ENCODE measurements at regions not wholly inside any gene's neighbourhood (a gene's known extent, or its start where the extent isn't known, plus 50 kb on each side); places are given as distances from the start of the nearest gene placed in this dataset.
A peak's percentile ranks its signal among the peaks of the same experiment; 100 is the strongest.
"Not testable (repeated sequence)": the region's sequence is repeated elsewhere in the genome, so short reads cannot be mapped to it uniquely, and the experiment has no call there.

DNA sequence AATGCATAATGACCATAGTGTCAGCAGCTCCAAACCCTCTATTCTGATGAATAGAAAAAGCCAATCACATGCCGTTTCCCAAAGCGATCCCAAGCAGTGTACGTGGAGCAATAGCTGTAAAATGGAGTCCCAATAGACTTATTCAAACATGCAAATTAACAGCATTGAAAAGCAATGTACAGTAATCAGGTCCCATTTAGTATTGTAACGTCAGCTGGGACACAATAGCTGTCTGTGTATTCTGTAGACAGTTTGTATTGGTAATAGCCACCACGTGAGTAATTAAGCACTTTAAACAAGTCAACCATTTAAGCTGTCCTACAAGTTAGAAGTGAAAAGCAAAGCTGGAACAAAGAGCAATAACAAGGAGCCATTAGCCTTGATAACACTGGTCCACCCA is 698.2 kb downstream of the PCDH17 start:
- WGBS (ENCODE audit: insufficient coverage): 18% methylated on average over 3 of the region's 5 CpGs
- H3K4me3 ChIP-seq (ENCODE audit: low read depth, low read length): no peak overlapping the region
- DNase-seq (ENCODE audit: low read depth in 4 of 6, low spot score in 6 of 6): peak in 4 of 6 donors; percentile 10 to 92 (median 24)

GRCh38 chr13:58340895-58341294 is 709.4 kb downstream of the PCDH17 start:
- Histone ChIP-seq H3K4me3 (ENCODE audit: low read depth, low read length) (no peak overlapping the region), H3K9me3 (ENCODE audit: control insufficient read depth, insufficient read depth, low read length) (no peaks in the 10 kb centered on the region), H3K27me3 (ENCODE audit: control insufficient read depth, insufficient read depth, low read length) (no peaks in the 10 kb centered on the region), H3K27ac (ENCODE audit: low read depth, low read length) (no peak overlapping the region), H3K36me3 (ENCODE audit: control insufficient read depth, insufficient read depth, low read length) (no peaks in the 10 kb centered on the region), H3K4me1 (ENCODE audit: control insufficient read depth, insufficient read depth, low read length) (no peaks in the 10 kb centered on the region)
- no peak for DNase-seq (ENCODE audit: low read depth in 4 of 6, low spot score in 6 of 6)

More for the DNA sequence above, 698.2 kb downstream of the PCDH17 start:
- Histone ChIP-seq H3K9me3 (ENCODE audit: control insufficient read depth, insufficient read depth, low read length) (no peaks in the 10 kb centered on the region), H3K4me1 (ENCODE audit: control insufficient read depth, insufficient read depth, low read length) (no peaks in the 10 kb centered on the region), H3K27ac (ENCODE audit: low read depth, low read length) (no peak overlapping the region), H3K27me3 (ENCODE audit: control insufficient read depth, insufficient read depth, low read length) (no peaks in the 10 kb centered on the region), H3K36me3 (ENCODE audit: control insufficient read depth, insufficient read depth, low read length) (no peaks in the 10 kb centered on the region)

- no peak for DNase-seq (ENCODE audit: low read depth in 4 of 6, low spot score in 6 of 6)
- no CpG with 5 or more reads among the region's 1 CpG for WGBS (ENCODE audit: insufficient coverage)
- Histone ChIP-seq H3K9me3 (ENCODE audit: control insufficient read depth, insufficient read depth, low read length) (no peaks in the 10 kb centered on the region), H3K27ac (ENCODE audit: low read depth, low read length) (no peak overlapping the region), H3K4me3 (ENCODE audit: low read depth, low read length) (no peak overlapping the region), H3K4me1 (ENCODE audit: control insufficient read depth, insufficient read depth, low read length) (no peaks in the 10 kb centered on the region), H3K27me3 (ENCODE audit: control insufficient read depth, insufficient read depth, low read length) (no peaks in the 10 kb centered on the region), H3K36me3 (ENCODE audit: control insufficient read depth, insufficient read depth, low read length) (no peaks in the 10 kb centered on the region)
These were observed 709.8 kb downstream of the PCDH17 start for GRCh38 chr13:58341318-58341717.

- Histone ChIP-seq H3K9me3 (ENCODE audit: control insufficient read depth, insufficient read depth, low read length) (no peaks in the 10 kb centered on the region), H3K4me1 (ENCODE audit: control insufficient read depth, insufficient read depth, low read length) (no peaks in the 10 kb centered on the region), H3K27ac (ENCODE audit: low read depth, low read length) (no peak overlapping the region), H3K4me3 (ENCODE audit: low read depth, low read length) (no peak overlapping the region), H3K36me3 (ENCODE audit: control insufficient read depth, insufficient read depth, low read length) (no peaks in the 10 kb centered on the region), H3K27me3 (ENCODE audit: control insufficient read depth, insufficient read depth, low read length) (no peaks in the 10 kb centered on the region)
- no peak for DNase-seq (ENCODE audit: low read depth in 4 of 6, low spot score in 6 of 6)
- 71% methylated on average over 1 of the region's 3 CpGs for WGBS (ENCODE audit: insufficient coverage)
These were observed 711.5 kb downstream of the PCDH17 start for GRCh38 chr13:58343076-58343475.

DNA sequence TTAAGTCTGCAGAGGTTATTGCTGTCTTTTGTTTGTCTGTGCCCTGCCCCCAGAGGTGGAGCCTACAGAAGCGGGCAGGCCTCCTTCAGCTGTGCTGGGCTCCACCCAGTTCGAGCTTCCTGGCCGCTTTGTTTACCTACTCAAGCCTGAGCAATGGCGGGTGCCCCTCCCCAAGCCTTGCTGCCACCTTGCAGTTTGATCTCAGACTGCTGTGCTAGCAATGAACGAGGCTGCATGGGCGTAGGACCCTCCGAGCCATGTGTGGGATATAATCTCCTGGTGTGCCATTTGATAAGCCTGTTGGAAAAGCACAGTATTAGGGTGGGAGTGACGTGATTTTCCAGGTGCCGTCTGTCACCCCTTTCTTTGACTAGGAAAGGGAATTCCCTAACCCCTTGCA is 720.6 kb downstream of the PCDH17 start:
- not testable (repeated sequence) for H3K9me3 ChIP-seq (ENCODE audit: control insufficient read depth, insufficient read depth, low read length); H3K4me3 ChIP-seq (ENCODE audit: low read depth, low read length); DNase-seq (ENCODE audit: low read depth in 4 of 6, low spot score in 6 of 6); H3K27ac ChIP-seq (ENCODE audit: low read depth, low read length); H3K36me3 ChIP-seq (ENCODE audit: control insufficient read depth, insufficient read depth, low read length); H3K4me1 ChIP-seq (ENCODE audit: control insufficient read depth, insufficient read depth, low read length); H3K27me3 ChIP-seq (ENCODE audit: control insufficient read depth, insufficient read depth, low read length)
- WGBS (ENCODE audit: insufficient coverage): 100% methylated on average over 4 of the region's 9 CpGs

DNA sequence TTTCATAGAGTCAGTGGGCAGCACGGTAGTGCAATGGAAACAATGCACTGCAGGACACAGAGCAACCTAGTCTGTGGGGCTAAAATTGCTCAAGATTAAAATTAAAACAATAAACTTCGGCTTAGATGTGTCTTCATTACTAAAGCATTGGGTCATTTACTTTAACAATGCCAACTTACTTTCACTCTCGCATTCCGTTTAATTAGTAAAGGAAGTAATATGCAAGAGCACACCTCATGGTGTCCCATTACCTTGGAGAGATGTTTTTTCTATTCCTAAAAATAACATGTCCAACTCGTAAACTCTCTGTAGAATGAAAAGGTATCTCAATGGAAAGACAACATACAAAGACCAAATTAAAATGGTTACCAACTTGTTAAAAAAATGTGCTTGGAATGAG is 738.4 kb downstream of the PCDH17 start:
- H3K4me1 ChIP-seq (ENCODE audit: control insufficient read depth, insufficient read depth, low read length): no peaks in the 10 kb centered on the region
- no CpG with 5 or more reads among the region's 5 CpGs for WGBS (ENCODE audit: insufficient coverage)
- no peaks in the 10 kb centered on the region for H3K27me3 ChIP-seq (ENCODE audit: control insufficient read depth, insufficient read depth, low read length)
- H3K27ac ChIP-seq (ENCODE audit: low read depth, low read length): no peak overlapping the region
- no peak overlapping the region for H3K4me3 ChIP-seq (ENCODE audit: low read depth, low read length)
- H3K36me3 ChIP-seq (ENCODE audit: control insufficient read depth, insufficient read depth, low read length): no peaks in the 10 kb centered on the region
- peak in 1 of 6 donors; percentile 61 for DNase-seq (ENCODE audit: low read depth in 4 of 6, low spot score in 6 of 6)
- no peaks in the 10 kb centered on the region for H3K9me3 ChIP-seq (ENCODE audit: control insufficient read depth, insufficient read depth, low read length)

DNA sequence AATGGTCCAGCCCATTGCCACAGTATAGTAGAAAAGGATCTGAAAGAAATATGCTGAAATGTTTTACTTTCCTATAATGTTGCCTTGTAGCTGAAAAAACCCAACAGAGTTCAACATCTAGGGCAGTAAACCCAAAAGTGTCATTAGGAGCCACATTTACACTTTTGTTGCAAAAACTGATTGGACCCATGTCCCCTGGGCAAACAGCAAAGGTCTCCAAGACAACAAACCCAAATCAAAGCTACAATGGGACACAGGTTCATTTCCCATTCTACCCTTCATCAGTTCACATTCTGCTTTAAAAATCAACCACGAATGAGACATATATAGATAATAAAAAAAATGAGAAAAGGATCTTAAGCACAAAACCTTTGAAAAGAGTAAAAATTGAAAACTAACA is 744.8 kb downstream of the PCDH17 start:
- H3K9me3 ChIP-seq (ENCODE audit: control insufficient read depth, insufficient read depth, low read length): no peaks in the 10 kb centered on the region

DNA sequence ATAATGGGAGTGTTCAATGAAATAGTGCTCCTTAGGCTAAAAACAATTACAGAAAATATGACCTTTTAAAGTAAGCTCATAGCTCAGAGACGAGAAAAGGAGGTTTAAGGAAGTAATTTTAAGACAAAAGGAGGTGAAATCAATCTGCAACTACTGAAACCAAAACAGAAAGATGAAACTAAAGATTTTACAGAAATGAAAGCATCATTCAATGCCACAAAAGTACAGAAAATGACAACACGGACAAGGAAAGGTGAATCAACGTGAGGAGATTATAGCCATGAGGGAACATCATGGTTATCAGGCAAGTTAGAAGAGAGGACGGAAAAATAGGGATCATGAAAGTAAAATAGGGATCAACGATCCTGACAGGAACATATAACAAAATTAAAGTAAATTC is 745.2 kb downstream of the PCDH17 start:
- no peak overlapping the region for H3K4me3 ChIP-seq (ENCODE audit: low read depth, low read length)
- H3K27me3 ChIP-seq (ENCODE audit: control insufficient read depth, insufficient read depth, low read length): no peaks in the 10 kb centered on the region
- 85% methylated on average over 2 of the region's 5 CpGs for WGBS (ENCODE audit: insufficient coverage)
- no peaks in the 10 kb centered on the region for H3K36me3 ChIP-seq (ENCODE audit: control insufficient read depth, insufficient read depth, low read length)
- no peak for DNase-seq (ENCODE audit: low read depth in 4 of 6, low spot score in 6 of 6)
- H3K9me3 ChIP-seq (ENCODE audit: control insufficient read depth, insufficient read depth, low read length): no peaks in the 10 kb centered on the region
- H3K27ac ChIP-seq (ENCODE audit: low read depth, low read length): no peak overlapping the region
- H3K4me1 ChIP-seq (ENCODE audit: control insufficient read depth, insufficient read depth, low read length): no peaks in the 10 kb centered on the region

More for the DNA sequence above, 744.8 kb downstream of the PCDH17 start:
- H3K4me3 ChIP-seq (ENCODE audit: low read depth, low read length): no peak overlapping the region
- no peak for DNase-seq (ENCODE audit: low read depth in 4 of 6, low spot score in 6 of 6)
- WGBS (ENCODE audit: insufficient coverage): no CpG with 5 or more reads among the region's 1 CpG
- H3K27me3 ChIP-seq (ENCODE audit: control insufficient read depth, insufficient read depth, low read length): no peaks in the 10 kb centered on the region
- H3K4me1 ChIP-seq (ENCODE audit: control insufficient read depth, insufficient read depth, low read length): no peaks in the 10 kb centered on the region
- H3K36me3 ChIP-seq (ENCODE audit: control insufficient read depth, insufficient read depth, low read length): no peaks in the 10 kb centered on the region
- no peak overlapping the region for H3K27ac ChIP-seq (ENCODE audit: low read depth, low read length)

- Histone ChIP-seq H3K4me1 (ENCODE audit: control insufficient read depth, insufficient read depth, low read length) (no peaks in the 10 kb centered on the region), H3K36me3 (ENCODE audit: control insufficient read depth, insufficient read depth, low read length) (no peaks in the 10 kb centered on the region), H3K9me3 (ENCODE audit: control insufficient read depth, insufficient read depth, low read length) (no peaks in the 10 kb centered on the region), H3K4me3 (ENCODE audit: low read depth, low read length) (no peak overlapping the region), H3K27me3 (ENCODE audit: control insufficient read depth, insufficient read depth, low read length) (no peaks in the 10 kb centered on the region), H3K27ac (ENCODE audit: low read depth, low read length) (no peak overlapping the region)
- no CpG with 5 or more reads among the region's 1 CpG for WGBS (ENCODE audit: insufficient coverage)
- DNase-seq (ENCODE audit: low read depth in 4 of 6, low spot score in 6 of 6): peak in 1 of 6 donors; percentile 1
These were observed 747.7 kb downstream of the PCDH17 start for GRCh38 chr13:58379221-58379620.

DNA sequence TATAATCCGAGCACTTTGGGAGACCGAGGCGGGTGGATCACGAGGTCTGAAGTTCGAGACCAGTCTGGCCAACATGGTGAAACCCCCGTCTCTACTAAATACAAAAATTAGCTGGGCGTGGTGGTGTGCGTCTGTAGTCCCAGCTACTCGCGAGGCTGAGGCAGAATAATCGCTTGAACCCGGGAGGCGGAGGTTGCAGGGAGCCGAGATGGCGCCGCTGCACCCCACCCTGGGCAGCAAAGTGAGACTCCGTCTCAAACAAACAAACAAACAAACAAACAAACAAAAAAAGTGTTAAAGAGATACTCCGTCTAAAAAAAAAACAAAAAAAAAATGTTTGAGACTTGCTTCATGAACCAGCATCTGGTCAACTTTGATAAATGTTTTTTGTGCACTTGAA is 753.8 kb downstream of the PCDH17 start:
- H3K27me3 ChIP-seq (ENCODE audit: control insufficient read depth, insufficient read depth, low read length); H3K27ac ChIP-seq (ENCODE audit: low read depth, low read length); H3K4me1 ChIP-seq (ENCODE audit: control insufficient read depth, insufficient read depth, low read length); DNase-seq (ENCODE audit: low read depth in 4 of 6, low spot score in 6 of 6); H3K4me3 ChIP-seq (ENCODE audit: low read depth, low read length); H3K36me3 ChIP-seq (ENCODE audit: control insufficient read depth, insufficient read depth, low read length); H3K9me3 ChIP-seq (ENCODE audit: control insufficient read depth, insufficient read depth, low read length): not testable (repeated sequence)
- 97% methylated on average over 16 of the region's 18 CpGs for WGBS (ENCODE audit: insufficient coverage)

All from spinal cord (tissue), 9 donors.